DND-41 (cell line): ENCODE measurements at regions not wholly inside any gene's neighbourhood (a gene's known extent, or its start where the extent isn't known, plus 50 kb on each side); places are given as distances from the start of the nearest gene placed in this dataset.

ENCODE experiments used
- ATAC-seq: fragments of 200-7000 bp; cut with Tn5 transposase; 3 replicates; pipeline ENCODE4 v1.9.1; 2021; ENCODE audit warnings: low read depth; ENCODE audit not compliant: insufficient read depth
- DNase-seq: peaks from one replicate; pipeline ENCODE4 v3.0.0-alpha.2; 2020
- H2AFZ ChIP-seq: 2 replicates; pipeline ENCODE4 v1.6.0; 2012; ENCODE audit warnings: low read depth, low read length
- H3K27ac ChIP-seq: 2 replicates; pipeline ENCODE4 v1.5.1; 2012; ENCODE audit warnings: low read length, inconsistent platforms
- H3K27me3 ChIP-seq: fragments of 200-600 bp; sonication (generic); 2 replicates; pipeline ENCODE4 v1.6.0; 2012; ENCODE audit warnings: low read length, mild to moderate bottlenecking, inconsistent platforms; ENCODE audit not compliant: insufficient read depth, poor library complexity
- H3K36me3 ChIP-seq: 2 replicates; pipeline ENCODE4 v1.5.1; 2012; ENCODE audit warnings: low read length, inconsistent platforms; ENCODE audit not compliant: insufficient read depth
- H3K4me1 ChIP-seq: 2 replicates; pipeline ENCODE4 v1.5.1; 2012; ENCODE audit warnings: mild to moderate bottlenecking, low read length; ENCODE audit not compliant: insufficient read depth
- H3K4me2 ChIP-seq: 2 replicates; pipeline ENCODE4 v1.6.0; 2012; ENCODE audit warnings: mild to moderate bottlenecking, moderate library complexity, low read length, inconsistent platforms; ENCODE audit not compliant: insufficient read depth
- H3K4me3 ChIP-seq, 2 experiments: fragments of 200-600 bp in 1 of 2; shearing (Covaris generic) in 1 of 2; 2 replicates each; pipeline ENCODE4 v1.5.1; 2012 to 2016; ENCODE audit warnings: inconsistent platforms in 2 of 2, low read length in 2 of 2, mild to moderate bottlenecking in 2 of 2, low read depth in 1 of 2, moderate library complexity in 1 of 2
- H3K79me2 ChIP-seq: 2 replicates; pipeline ENCODE4 v1.6.0; 2012; ENCODE audit warnings: low read length, inconsistent platforms; ENCODE audit not compliant: insufficient read depth
- H3K9ac ChIP-seq: 2 replicates; pipeline ENCODE4 v1.6.0; 2012; ENCODE audit warnings: low read depth, mild to moderate bottlenecking, inconsistent platforms, low read length, moderate library complexity
- H3K9me3 ChIP-seq: 2 replicates; pipeline ENCODE4 v1.5.1; 2012; ENCODE audit warnings: low read length, moderate library complexity, mild to moderate bottlenecking, inconsistent platforms; ENCODE audit not compliant: insufficient read depth, severe bottlenecking
- H4K20me1 ChIP-seq: 2 replicates; pipeline ENCODE4 v1.6.0; 2012; ENCODE audit warnings: low read length; ENCODE audit not compliant: insufficient read depth
- EZH2 ChIP-seq: IDR thresholded peaks from 3 replicates; pipeline ENCODE4 v1.6.1; 2012; ENCODE audit warnings: borderline replicate concordance, low read depth, mild to moderate bottlenecking, moderate library complexity, low read length, inconsistent platforms; ENCODE audit not compliant: severe bottlenecking
- TF ChIP-seq, protein P1 (sequence below): IDR thresholded peaks from 2 replicates; pipeline ENCODE4 v1.5.1; 2012; ENCODE audit warnings: borderline replicate concordance, low read length, moderate library complexity, mild to moderate bottlenecking; ENCODE audit not compliant: poor library complexity, severe bottlenecking; ENCODE audit errors: extremely low read depth

DNA sequence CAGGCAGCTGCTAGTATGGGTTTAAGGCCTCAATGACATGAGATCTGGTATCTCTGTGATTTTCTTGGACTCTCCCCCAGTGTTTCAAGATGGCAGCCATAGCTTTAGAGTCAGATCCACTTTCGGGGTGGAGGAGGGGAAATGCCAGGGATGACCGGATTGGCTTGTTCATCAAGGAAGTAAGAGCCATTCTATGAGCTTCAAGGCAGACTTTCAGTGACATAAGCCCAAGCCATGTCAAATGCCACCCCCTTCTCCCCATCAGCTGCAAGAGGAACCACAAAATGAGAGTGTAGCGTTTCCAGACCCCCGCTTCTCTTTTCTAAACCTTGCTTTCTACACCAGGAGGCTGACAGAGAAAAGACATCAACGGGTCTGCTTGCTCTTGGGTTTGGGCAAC is 271.8 kb downstream of the PSAT1 start:
- Histone ChIP-seq H3K9me3 (no peaks in the 10 kb centered on the region), H3K4me2 (no peak overlapping the region), H3K27ac (no peak overlapping the region), H3K4me1 (no peaks in the 10 kb centered on the region), H3K9ac (no peak overlapping the region), H3K79me2 (no peaks in the 10 kb centered on the region), H3K27me3 (no peaks in the 10 kb centered on the region), H3K4me3 (no peak overlapping the region), H2AFZ (no peak overlapping the region), H3K36me3 (no peaks in the 10 kb centered on the region), H4K20me1 (no peaks in the 10 kb centered on the region)
- DNase-seq (no peak), ATAC-seq (no peak)
- TF ChIP-seq EZH2, result no peak
- TF ChIP-seq, protein P1, sequence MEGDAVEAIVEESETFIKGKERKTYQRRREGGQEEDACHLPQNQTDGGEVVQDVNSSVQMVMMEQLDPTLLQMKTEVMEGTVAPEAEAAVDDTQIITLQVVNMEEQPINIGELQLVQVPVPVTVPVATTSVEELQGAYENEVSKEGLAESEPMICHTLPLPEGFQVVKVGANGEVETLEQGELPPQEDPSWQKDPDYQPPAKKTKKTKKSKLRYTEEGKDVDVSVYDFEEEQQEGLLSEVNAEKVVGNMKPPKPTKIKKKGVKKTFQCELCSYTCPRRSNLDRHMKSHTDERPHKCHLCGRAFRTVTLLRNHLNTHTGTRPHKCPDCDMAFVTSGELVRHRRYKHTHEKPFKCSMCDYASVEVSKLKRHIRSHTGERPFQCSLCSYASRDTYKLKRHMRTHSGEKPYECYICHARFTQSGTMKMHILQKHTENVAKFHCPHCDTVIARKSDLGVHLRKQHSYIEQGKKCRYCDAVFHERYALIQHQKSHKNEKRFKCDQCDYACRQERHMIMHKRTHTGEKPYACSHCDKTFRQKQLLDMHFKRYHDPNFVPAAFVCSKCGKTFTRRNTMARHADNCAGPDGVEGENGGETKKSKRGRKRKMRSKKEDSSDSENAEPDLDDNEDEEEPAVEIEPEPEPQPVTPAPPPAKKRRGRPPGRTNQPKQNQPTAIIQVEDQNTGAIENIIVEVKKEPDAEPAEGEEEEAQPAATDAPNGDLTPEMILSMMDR, result no peak

DNA sequence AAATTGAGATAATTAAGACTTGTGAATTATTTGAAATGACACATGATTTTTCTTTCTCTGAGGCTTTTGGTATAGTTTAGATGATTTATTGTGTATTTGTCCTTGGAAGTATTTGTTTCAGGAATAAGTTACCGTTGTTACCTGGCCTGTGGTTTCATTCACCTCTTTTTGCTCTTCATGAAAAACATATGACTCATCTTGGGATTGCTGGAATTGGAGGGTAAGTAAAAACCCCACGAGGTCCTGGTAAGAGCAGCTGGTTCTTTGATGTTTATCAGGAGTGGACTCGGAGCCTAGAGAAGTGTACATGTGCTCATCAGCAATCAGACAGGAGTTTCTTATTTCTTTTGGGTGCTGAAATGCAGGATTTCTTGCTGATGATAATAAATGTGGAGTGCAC is 275.3 kb downstream of the PSAT1 start:
- no peak overlapping the region for H3K27ac ChIP-seq
- no peaks in the 10 kb centered on the region for H3K4me1 ChIP-seq
- H4K20me1 ChIP-seq, result no peaks in the 10 kb centered on the region
- H3K36me3 ChIP-seq, result no peaks in the 10 kb centered on the region
- H3K79me2 ChIP-seq, result no peaks in the 10 kb centered on the region
- no peaks in the 10 kb centered on the region for H3K9me3 ChIP-seq
- TF ChIP-seq, protein P1, result no peak
- no peak for TF ChIP-seq EZH2
- no peak for DNase-seq
- no peak overlapping the region for H3K4me3 ChIP-seq
- no peak overlapping the region for H3K4me2 ChIP-seq
- no peak for ATAC-seq
- H3K27me3 ChIP-seq, result no peaks in the 10 kb centered on the region
- no peak overlapping the region for H3K9ac ChIP-seq
- no peak overlapping the region for H2AFZ ChIP-seq

DNA sequence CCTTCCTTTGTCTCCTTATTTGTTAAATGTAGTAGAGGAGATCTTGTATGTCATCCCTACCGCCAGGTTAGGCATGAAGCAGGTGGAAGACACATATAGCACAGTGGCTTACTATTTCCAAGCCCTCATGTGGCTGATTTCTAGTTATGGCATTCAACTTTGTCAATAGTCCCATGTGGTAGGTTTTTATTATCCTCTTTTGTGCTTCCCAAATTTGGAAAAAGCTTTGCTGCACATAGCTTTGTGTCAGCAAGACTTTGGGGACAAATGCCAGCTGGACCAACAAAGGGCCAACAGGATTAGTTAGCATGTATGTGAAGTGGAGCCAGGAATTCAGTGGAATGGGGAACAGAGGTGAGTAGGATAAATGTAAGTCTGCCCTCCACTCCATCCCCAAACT is 276.3 kb downstream of the PSAT1 start:
- no peaks in the 10 kb centered on the region for H3K4me1 ChIP-seq
- no peaks in the 10 kb centered on the region for H3K27me3 ChIP-seq
- H3K27ac ChIP-seq, result no peak overlapping the region
- H3K36me3 ChIP-seq, result no peaks in the 10 kb centered on the region
- no peak overlapping the region for H3K9ac ChIP-seq
- no peak overlapping the region for H2AFZ ChIP-seq
- DNase-seq, result no peak
- H4K20me1 ChIP-seq, result no peaks in the 10 kb centered on the region
- no peaks in the 10 kb centered on the region for H3K79me2 ChIP-seq
- H3K4me2 ChIP-seq, result no peak overlapping the region
- ATAC-seq, result no peak
- H3K9me3 ChIP-seq, result no peaks in the 10 kb centered on the region
- no peak overlapping the region for H3K4me3 ChIP-seq
- no peak for TF ChIP-seq EZH2
- TF ChIP-seq, protein P1, result no peak

DNA sequence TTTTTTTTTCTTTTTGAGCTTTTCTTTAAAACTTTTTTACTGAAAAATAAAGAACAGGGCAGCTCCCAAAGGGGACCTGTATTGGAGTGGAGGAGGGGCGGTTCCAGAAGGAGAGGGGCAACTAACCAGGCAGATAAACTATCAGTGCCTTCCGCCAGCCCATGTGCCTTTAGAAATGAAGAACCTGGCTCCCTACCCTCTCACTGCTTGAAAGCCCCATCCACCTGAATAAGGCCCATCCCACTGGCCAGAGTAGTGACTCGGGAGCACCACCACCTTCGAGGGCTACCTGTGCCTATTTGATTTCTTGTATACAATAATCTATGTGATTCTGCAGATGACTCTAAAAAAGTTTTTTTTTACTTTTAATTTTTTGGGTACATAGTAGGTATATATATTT is 276.7 kb downstream of the PSAT1 start:
- ATAC-seq (no peak), DNase-seq (no peak)
- Histone ChIP-seq H3K27ac (no peak overlapping the region), H3K4me1 (no peaks in the 10 kb centered on the region), H3K36me3 (no peaks in the 10 kb centered on the region), H2AFZ (no peak overlapping the region), H3K4me2 (no peak overlapping the region), H3K9me3 (no peaks in the 10 kb centered on the region), H3K27me3 (no peaks in the 10 kb centered on the region), H3K9ac (no peak overlapping the region), H3K79me2 (no peaks in the 10 kb centered on the region), H4K20me1 (no peaks in the 10 kb centered on the region), H3K4me3 (no peak overlapping the region)
- TF ChIP-seq EZH2, result no peak
- TF ChIP-seq, protein P1, result no peak
